Fibroblast of skin of right biceps (primary cell): ENCODE measurements at regions not wholly inside any gene's neighbourhood (a gene's known extent, or its start where the extent isn't known, plus 50 kb on each side); places are given as distances from the start of the nearest gene placed in this dataset.
"Not testable (repeated sequence)": the region's sequence is repeated elsewhere in the genome, so short reads cannot be mapped to it uniquely, and the experiment has no call there.

Source experiments
- DNase-seq: peaks from one replicate; pipeline ENCODE4 v3.0.0-alpha.2; 2013

GRCh38 chr7:16369855-16370254, 51.5 kb downstream of the CRPPA start:
- DNase-seq: no peak

GRCh38 chr7:16369309-16369708, 52.0 kb downstream of the CRPPA start:
- not testable (repeated sequence) for DNase-seq

- no peak for DNase-seq
Observed at GRCh38 chr7:16368885-16369284, 52.5 kb downstream of the CRPPA start.

GRCh38 chr7:16367115-16367514, 54.2 kb downstream of the CRPPA start:
- DNase-seq: no peak

- no peak for DNase-seq
Observed at GRCh38 chr7:16365952-16366351, 55.4 kb downstream of the CRPPA start.

- DNase-seq: no peak
Observed at GRCh38 chr7:16365177-16365576, 56.2 kb downstream of the CRPPA start.

GRCh38 chr7:16359216-16359615, 62.1 kb downstream of the CRPPA start:
- DNase-seq: no peak

- no peak for DNase-seq
Observed at GRCh38 chr7:16357921-16358320, 63.4 kb downstream of the CRPPA start.

GRCh38 chr7:16357474-16357873, 63.9 kb downstream of the CRPPA start:
- DNase-seq: no peak

- peak; percentile 55 for DNase-seq
Observed at GRCh38 chr7:16356301-16356958, 64.9 kb downstream of the CRPPA start.

GRCh38 chr7:16354573-16354972, 66.8 kb downstream of the CRPPA start:
- no peak for DNase-seq

- no peak for DNase-seq
Observed at GRCh38 chr7:16353226-16353625, 68.1 kb downstream of the CRPPA start.

- no peak for DNase-seq
Observed at GRCh38 chr7:16350634-16351033, 70.7 kb downstream of the CRPPA start.

- no peak for DNase-seq
Observed at GRCh38 chr7:16348251-16348650, 73.1 kb downstream of the CRPPA start.

- DNase-seq: peak; percentile 51
Observed at GRCh38 chr7:16347827-16348192, 73.5 kb downstream of the CRPPA start.

- peak; percentile 28 for DNase-seq
Observed at GRCh38 chr7:16347066-16347826, 74.1 kb downstream of the CRPPA start.

- peak; percentile 87 for DNase-seq
Observed at GRCh38 chr7:16345979-16346958, 75.1 kb downstream of the CRPPA start.

GRCh38 chr7:16344927-16345326, 76.4 kb downstream of the CRPPA start:
- DNase-seq: no peak

- no peak for DNase-seq
Observed at GRCh38 chr7:16343612-16344011, 77.7 kb downstream of the CRPPA start.

GRCh38 chr7:16338065-16338464, 83.3 kb downstream of the CRPPA start:
- DNase-seq: no peak

- DNase-seq: no peak
Observed at GRCh38 chr7:16326106-16326505, 95.2 kb downstream of the CRPPA start.

GRCh38 chr7:16323313-16323712, 98.0 kb downstream of the CRPPA start:
- DNase-seq: no peak

GRCh38 chr7:16320099-16320660, 101.2 kb downstream of the CRPPA start:
- no peak for DNase-seq
